HEK293T (cell line): ENCODE measurements at regions not wholly inside any gene's neighbourhood (a gene's known extent, or its start where the extent isn't known, plus 50 kb on each side); places are given as distances from the start of the nearest gene placed in this dataset.
"Not testable (repeated sequence)": the region's sequence is repeated elsewhere in the genome, so short reads cannot be mapped to it uniquely, and the experiment has no call there.

Experiments
- CTCF ChIA-PET: fragments of 350-600 bp; formaldehyde crosslinking; extraction: SDS; loops from one replicate; lab custom pipeline; 2021; ENCODE audit warnings: antibody characterized with exemption, inconsistent platforms; lab: Yijun Ruan, JAX
- POLR2A ChIA-PET: fragments of 350-600 bp; formaldehyde crosslinking; extraction: SDS; loops from one replicate; lab custom pipeline; 2020; ENCODE audit warnings: antibody characterized with exemption, inconsistent platforms; lab: Yijun Ruan, JAX
- DNase-seq: peaks from one replicate; pipeline ENCODE4 v3.0.0; 2012; ENCODE audit warnings: mixed read lengths; ENCODE audit errors: extremely low spot score
- ARNT ChIP-seq: fragments of 450-650 bp; IDR thresholded peaks from 2 replicates; pipeline ENCODE4 v1.6.1; 2017; ENCODE audit warnings: mild to moderate bottlenecking
- BHLHE40 ChIP-seq: fragments of 450-650 bp; IDR thresholded peaks from 2 replicates; pipeline ENCODE4 v1.6.1; 2016; ENCODE audit warnings: mild to moderate bottlenecking, moderate library complexity, borderline replicate concordance
- CTBP1 ChIP-seq: fragments of 450-650 bp; IDR thresholded peaks from 2 replicates; pipeline ENCODE4 v1.6.1; 2016; ENCODE audit warnings: borderline replicate concordance
- ELF4 ChIP-seq: fragments of 450-650 bp; IDR thresholded peaks from 2 replicates; pipeline ENCODE4 v1.6.1; 2017; ENCODE audit warnings: antibody characterized with exemption
- FOXA1 ChIP-seq: fragments of 450-650 bp; IDR thresholded peaks from 2 replicates; pipeline ENCODE4 v1.6.1; 2016; ENCODE audit warnings: mild to moderate bottlenecking
- FOXK2 ChIP-seq: fragments of 450-650 bp; IDR thresholded peaks from 2 replicates; pipeline ENCODE4 v1.6.1; 2016; ENCODE audit warnings: mild to moderate bottlenecking
- FOXM1 ChIP-seq: fragments of 450-650 bp; IDR thresholded peaks from 2 replicates; pipeline ENCODE4 v1.6.1; 2017; ENCODE audit warnings: mild to moderate bottlenecking, borderline replicate concordance
- HDGF ChIP-seq: fragments of 450-650 bp; IDR thresholded peaks from 2 replicates; pipeline ENCODE4 v1.6.1; 2017; ENCODE audit warnings: antibody characterized with exemption, borderline replicate concordance
- L3MBTL2 ChIP-seq: fragments of 450-650 bp; conservative IDR thresholded peaks from 2 replicates; pipeline ENCODE4 v1.6.1; 2016; ENCODE audit warnings: mild to moderate bottlenecking
- LEF1 ChIP-seq: fragments of 450-650 bp; IDR thresholded peaks from 2 replicates; pipeline ENCODE4 v1.6.1; 2017; ENCODE audit warnings: mild to moderate bottlenecking, borderline replicate concordance
- NFRKB ChIP-seq: fragments of 450-650 bp; IDR thresholded peaks from 2 replicates; pipeline ENCODE4 v1.6.1; 2016; ENCODE audit warnings: mild to moderate bottlenecking, moderate library complexity
- SP1 ChIP-seq: fragments of 450-650 bp; IDR thresholded peaks from 2 replicates; pipeline ENCODE4 v1.6.1; 2017
- SUZ12 ChIP-seq: fragments of 450-650 bp; IDR thresholded peaks from 2 replicates; pipeline ENCODE4 v1.6.1; 2016; ENCODE audit warnings: mild to moderate bottlenecking
- TARDBP ChIP-seq: fragments of 450-650 bp; IDR thresholded peaks from 2 replicates; pipeline ENCODE4 v1.6.1; 2016
- ZNF384 ChIP-seq: fragments of 450-650 bp; IDR thresholded peaks from 2 replicates; pipeline ENCODE4 v1.6.1; 2016
- TF ChIP-seq, protein P1 (sequence below): fragments of 450-650 bp; IDR thresholded peaks from 2 replicates; pipeline ENCODE4 v1.6.1; 2016

DNA sequence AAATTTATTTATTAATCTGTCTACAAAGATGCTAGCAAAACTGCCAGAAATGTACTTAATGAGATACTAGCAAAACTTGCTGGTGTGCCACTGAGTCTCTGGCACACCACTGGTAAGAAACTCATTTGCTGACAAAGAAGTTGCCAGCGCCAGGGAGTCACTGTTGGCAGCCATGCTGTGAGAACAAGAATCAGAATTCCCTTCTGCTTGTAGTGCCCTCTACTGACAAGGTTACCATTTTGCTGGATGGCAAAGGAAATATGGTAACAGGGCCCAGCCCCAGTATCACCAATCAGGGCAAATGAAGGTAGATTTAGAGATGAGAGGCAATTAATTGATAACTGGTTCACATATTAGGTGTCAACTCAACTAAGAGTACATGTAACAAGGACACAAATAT is 750.1 kb upstream of the ADGRL3 start:
- ChIA-PET CTCF (no interaction called here), POLR2A (no interaction called here)
- no peak for TF ChIP-seq ZNF384
- no peak for TF ChIP-seq FOXA1
- TF ChIP-seq CTBP1: no peak
- TF ChIP-seq FOXM1: no peak
- no peak for TF ChIP-seq ELF4
- no peak for TF ChIP-seq BHLHE40
- no peak for DNase-seq

DNA sequence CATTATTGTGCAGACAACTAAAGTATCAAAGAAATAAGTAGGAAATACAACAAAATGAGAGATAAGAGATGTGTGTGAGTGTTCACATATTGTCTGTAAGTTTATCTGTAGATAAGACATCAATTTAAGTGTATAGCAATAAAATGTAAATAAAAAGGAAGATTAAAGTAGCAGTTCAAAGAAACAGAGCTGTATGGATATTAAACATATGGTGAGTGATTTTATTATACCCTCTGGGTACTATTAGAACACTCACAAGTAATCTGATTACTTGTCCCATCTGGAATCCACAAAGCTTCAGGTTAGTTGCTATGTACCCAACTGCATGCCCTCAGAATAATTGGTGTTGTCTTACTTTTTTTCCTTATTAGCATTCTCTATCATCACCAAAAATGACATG is 747.9 kb upstream of the ADGRL3 start:
- TF ChIP-seq BHLHE40 (no peak), ZNF384 (no peak), FOXK2 (no peak)
- CTCF ChIA-PET: no interaction called here
- no peak for DNase-seq
- POLR2A ChIA-PET: no interaction called here

DNA sequence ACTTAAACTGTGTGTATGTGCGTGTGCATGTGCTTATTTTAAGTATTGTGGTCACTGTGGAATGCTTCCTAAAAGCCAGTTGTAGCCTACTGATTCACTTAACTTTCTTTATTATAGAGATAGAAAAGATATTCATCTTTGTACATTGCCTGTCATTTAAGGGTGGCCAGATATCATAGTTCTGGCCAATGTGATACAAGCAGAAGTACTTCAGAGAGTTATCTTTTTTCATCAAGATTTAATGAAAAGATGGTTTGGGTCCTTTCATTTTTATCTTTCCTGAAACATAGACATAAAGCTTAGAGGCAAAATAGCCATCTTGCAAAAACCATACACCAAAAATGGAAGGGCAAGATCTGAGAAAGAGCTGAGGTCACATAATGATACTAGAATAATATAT is 744.7 kb upstream of the ADGRL3 start:
- CTCF ChIA-PET: no interaction called here
- TF ChIP-seq L3MBTL2: no peak
- TF ChIP-seq LEF1: no peak
- no peak for TF ChIP-seq CTBP1
- TF ChIP-seq NFRKB: no peak
- TF ChIP-seq FOXM1: no peak
- TF ChIP-seq ARNT: no peak
- no peak for TF ChIP-seq TARDBP
- no peak for TF ChIP-seq FOXA1
- no peak for TF ChIP-seq ZNF384
- TF ChIP-seq FOXK2: no peak
- TF ChIP-seq BHLHE40: no peak
- TF ChIP-seq ELF4: no peak
- POLR2A ChIA-PET: no interaction called here
- no peak for DNase-seq

DNA sequence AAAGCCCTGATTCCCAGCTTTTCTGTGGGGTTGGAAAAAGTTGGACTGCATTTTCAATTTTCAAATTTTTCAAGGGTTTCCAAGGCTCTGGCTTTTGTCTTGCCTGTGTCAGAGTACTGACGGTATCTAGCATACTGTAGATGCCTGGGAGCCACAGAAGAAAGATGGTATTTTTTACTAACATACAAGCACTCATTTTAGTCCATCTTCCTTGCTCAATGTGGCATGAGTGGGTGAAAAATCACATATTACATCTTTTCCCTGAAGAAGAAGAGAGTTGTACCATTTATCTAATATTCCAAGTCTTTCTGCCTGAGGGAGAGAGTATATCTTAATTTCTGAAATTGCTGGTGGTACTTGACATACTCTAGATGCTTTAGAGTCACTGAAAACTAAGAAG is 738.6 kb upstream of the ADGRL3 start:
- CTCF ChIA-PET: no interaction called here
- DNase-seq: no peak
- TF ChIP-seq ELF4 (no peak), L3MBTL2 (no peak), BHLHE40 (no peak), NFRKB (no peak), FOXK2 (no peak), CTBP1 (no peak), SP1 (no peak), TARDBP (no peak), FOXA1 (no peak), FOXM1 (no peak), LEF1 (no peak), ZNF384 (no peak), SUZ12 (no peak), HDGF (no peak)
- TF ChIP-seq, protein P1, sequence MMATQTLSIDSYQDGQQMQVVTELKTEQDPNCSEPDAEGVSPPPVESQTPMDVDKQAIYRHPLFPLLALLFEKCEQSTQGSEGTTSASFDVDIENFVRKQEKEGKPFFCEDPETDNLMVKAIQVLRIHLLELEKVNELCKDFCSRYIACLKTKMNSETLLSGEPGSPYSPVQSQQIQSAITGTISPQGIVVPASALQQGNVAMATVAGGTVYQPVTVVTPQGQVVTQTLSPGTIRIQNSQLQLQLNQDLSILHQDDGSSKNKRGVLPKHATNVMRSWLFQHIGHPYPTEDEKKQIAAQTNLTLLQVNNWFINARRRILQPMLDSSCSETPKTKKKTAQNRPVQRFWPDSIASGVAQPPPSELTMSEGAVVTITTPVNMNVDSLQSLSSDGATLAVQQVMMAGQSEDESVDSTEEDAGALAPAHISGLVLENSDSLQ: no peak
- POLR2A ChIA-PET: no interaction called here

DNA sequence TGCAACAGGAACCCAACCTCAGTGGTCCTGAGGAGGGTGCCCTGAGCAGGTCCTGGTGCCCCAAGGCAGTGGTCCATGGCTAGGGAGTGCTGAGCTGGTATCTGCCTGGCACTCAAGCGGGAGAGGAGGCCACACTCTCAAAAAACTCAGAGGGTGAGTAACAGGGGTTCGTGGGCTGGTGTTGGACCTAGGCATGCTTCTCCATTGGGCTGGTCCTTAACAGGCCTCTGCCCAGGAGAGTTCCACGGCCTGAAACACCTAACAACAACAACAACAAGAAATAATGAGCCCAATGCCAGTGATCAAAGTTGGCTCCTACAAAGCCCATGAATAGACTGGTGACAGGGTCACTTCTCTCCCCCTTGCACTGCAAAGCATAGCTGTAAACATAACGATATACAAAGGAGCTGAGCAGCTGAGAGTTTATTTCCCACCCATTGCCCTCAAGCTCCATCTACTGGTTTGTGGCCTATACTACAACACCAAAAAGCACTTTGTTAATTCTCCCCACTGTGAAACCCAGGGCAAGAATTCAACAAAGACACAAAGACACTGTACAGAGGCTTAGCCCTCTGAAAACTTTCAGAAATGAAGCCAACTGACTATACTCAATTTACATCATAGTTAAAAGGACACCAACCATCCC is 736.1 kb upstream of the ADGRL3 start:
- TF ChIP-seq SP1: no peak
- TF ChIP-seq ZNF384: no peak
- TF ChIP-seq FOXK2: no peak
- no peak for TF ChIP-seq BHLHE40
- no peak for TF ChIP-seq FOXM1
- no peak for TF ChIP-seq FOXA1
- TF ChIP-seq ELF4: no peak
- no peak for TF ChIP-seq HDGF
- no peak for TF ChIP-seq LEF1
- no peak for TF ChIP-seq CTBP1
- TF ChIP-seq ARNT: no peak
- TF ChIP-seq TARDBP: no peak
- TF ChIP-seq L3MBTL2: no peak
- no peak for TF ChIP-seq SUZ12
- no peak for TF ChIP-seq NFRKB
- TF ChIP-seq, protein P1: no peak
- peak; percentile 21 for DNase-seq
- POLR2A ChIA-PET: no interaction called here
- CTCF ChIA-PET: no interaction called here

DNA sequence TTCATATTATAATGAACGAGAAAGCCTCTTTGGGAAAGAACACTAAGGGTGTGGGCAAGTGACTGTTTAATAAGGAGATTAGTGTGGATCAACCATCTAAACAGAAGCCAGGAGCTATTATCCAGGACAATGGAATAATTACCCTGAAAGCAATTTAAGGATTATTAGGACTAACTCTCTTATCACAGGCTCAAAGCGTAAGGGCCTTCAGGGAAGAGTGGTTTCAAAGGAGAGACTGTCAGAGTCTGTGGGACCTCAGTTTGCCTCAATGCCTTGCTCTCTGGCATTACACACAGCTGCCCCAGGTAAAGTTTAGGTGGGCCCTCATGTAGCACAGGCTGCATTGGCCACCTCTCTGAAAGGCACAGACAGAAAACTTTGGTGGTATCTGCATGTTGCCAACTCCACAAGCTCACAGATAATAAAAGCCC is 717.2 kb upstream of the ADGRL3 start:
- no peak for DNase-seq
- ChIA-PET CTCF (no interaction called here), POLR2A (no interaction called here)
- TF ChIP-seq FOXM1: no peak
- no peak for TF ChIP-seq TARDBP
- no peak for TF ChIP-seq ELF4
- no peak for TF ChIP-seq L3MBTL2
- TF ChIP-seq HDGF: no peak
- TF ChIP-seq SP1: no peak
- no peak for TF ChIP-seq FOXA1
- no peak for TF ChIP-seq LEF1
- no peak for TF ChIP-seq ZNF384
- TF ChIP-seq BHLHE40: no peak
- TF ChIP-seq SUZ12: no peak

DNA sequence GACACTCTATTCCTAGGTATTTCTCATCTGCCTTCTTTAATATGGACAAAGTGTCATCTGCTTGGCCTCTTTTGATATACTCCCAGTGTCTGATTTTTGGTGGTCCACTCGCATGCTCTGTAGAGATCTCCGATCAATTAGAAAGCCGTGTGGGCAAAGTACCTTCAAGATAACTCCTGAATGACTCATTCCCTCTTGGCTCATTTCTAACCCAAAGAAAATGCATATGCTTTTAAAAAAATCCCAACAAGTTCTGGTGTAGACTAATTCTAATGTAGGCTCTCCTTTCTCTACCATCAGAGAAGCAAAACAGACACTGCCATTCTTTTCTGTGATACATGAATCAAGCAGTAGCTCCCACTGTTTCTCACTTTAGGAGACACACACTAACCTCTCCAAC is 714.9 kb upstream of the ADGRL3 start:
- no peak for DNase-seq
- no peak for TF ChIP-seq SUZ12
- TF ChIP-seq BHLHE40: no peak
- TF ChIP-seq ELF4: no peak
- no peak for TF ChIP-seq HDGF
- no peak for TF ChIP-seq CTBP1
- TF ChIP-seq ZNF384: no peak
- no peak for TF ChIP-seq TARDBP
- no peak for TF ChIP-seq FOXM1
- no peak for TF ChIP-seq L3MBTL2
- no peak for TF ChIP-seq LEF1
- no peak for TF ChIP-seq ARNT
- TF ChIP-seq, protein P1: no peak
- TF ChIP-seq FOXA1: no peak
- no peak for TF ChIP-seq SP1
- TF ChIP-seq NFRKB: no peak
- no peak for TF ChIP-seq FOXK2
- POLR2A ChIA-PET: no interaction called here
- CTCF ChIA-PET: no interaction called here

DNA sequence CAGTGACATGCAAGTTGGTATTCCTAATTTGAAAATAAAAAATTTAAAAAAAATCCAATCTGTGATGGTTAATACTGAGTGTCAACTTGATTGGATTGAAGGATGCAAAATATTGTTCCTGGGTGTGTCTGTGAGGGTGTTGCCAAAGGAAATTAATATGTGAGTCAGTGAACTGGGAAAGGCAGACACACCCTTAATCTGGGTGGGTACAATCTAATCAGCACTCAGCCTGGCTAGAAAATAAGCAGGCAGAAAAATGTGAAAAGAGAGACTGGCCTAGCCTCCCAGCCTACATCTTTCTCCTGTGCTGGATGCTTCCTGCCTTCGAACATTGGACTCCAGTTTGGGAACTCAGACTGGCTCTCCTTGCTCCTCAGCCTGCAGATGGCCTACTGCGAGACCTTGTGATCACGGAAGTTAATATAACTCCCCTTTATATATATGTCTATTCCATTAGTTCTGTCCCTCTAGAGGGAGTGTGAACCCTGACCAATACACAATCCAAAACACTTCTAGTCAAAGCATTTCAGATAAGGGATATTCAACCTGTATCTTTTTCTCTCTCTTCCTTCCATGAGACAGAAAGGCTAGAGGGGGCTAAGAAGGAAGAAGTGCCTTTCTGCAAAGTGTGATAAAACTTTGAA is 712.9 kb upstream of the ADGRL3 start:
- POLR2A ChIA-PET, DNase-seq, CTCF ChIA-PET: not testable (repeated sequence)
